Skeletal muscle cell (primary cell): ENCODE measurements at regions not wholly inside any gene's neighbourhood (a gene's known extent, or its start where the extent isn't known, plus 50 kb on each side); places are given as distances from the start of the nearest gene placed in this dataset.
A peak's percentile ranks its signal among the peaks of the same experiment; 100 is the strongest.

Source experiments
- DNase-seq: peaks from one replicate; pipeline ENCODE4 v3.0.0-alpha.2; 2010; ENCODE audit warnings: low read depth
- H3K4me3 ChIP-seq: 2 replicates; pipeline ENCODE4 v1.5.1; 2011; ENCODE audit warnings: low read depth, mild to moderate bottlenecking, control low read depth, low read length, moderate library complexity

- DNase-seq = no peak
Observed at GRCh38 chr13:64866331-64866730, 2363.8 kb downstream of the PCDH9 start.

GRCh38 chr13:64855506-64855905 is 2374.6 kb downstream of the PCDH9 start:
- H3K4me3 ChIP-seq = no peak overlapping the region
- peak; percentile 38 for DNase-seq

More at GRCh38 chr13:64866331-64866730, 2363.8 kb downstream of the PCDH9 start:
- H3K4me3 ChIP-seq = no peak overlapping the region

DNA sequence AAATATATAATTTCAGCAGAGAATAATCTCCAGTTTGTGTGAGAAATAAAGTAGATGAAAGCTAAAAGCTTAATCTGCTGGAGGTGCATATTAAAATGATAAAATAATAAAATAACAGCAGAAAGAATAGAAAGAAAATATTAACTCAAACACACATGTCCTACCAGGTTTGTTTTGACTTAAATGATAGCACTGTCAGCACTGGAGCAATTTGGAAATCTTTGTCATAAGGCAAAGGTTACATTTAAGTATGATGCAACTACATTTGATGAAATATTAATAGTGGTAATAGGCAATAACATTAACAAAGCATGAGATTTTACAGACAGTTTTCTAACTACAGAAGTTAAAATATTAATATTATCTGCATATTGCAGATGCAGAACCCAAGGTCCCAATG is 2380.1 kb downstream of the PCDH9 start:
- DNase-seq = no peak
- no peak overlapping the region for H3K4me3 ChIP-seq

DNA sequence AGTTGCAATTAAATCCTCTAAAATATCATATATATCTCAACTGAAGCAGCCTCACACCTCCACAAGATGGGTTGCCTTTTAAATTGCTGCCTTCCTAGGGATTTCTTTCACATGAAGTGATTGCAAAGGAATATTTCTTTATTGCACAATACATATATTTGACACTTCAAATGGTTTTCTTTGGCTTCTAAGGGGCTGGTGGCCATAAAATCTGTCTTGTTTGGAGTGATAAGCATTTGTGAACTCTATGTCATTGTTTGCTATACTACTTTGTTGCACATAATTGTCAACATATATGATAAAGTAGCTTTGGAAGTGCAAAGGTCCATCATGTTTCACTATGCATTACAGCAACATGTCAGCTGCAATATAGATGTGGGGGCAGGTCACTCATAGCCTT is 2380.9 kb downstream of the PCDH9 start:
- no peak for DNase-seq

DNA sequence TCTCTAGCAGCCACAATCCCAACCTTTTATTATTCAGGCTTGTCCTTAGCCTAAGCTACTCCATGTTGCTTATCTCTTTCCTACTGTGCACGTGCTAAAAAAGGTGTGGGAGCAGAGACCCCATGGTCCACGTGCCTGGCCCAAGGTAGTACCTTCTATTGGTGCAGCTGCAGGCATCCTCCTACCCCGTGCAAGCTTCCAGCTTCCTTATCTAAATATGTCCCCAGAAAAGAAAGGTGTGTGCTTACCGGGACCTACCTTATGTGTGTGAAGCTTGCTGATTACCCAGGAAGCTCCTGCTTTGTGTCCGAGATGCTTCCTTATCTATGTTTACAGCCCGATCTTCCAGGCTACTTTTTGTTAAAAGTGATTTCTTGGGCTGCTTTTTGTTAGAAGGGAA is 2382.4 kb downstream of the PCDH9 start:
- DNase-seq = no peak
- no peak overlapping the region for H3K4me3 ChIP-seq

More for the DNA sequence above, 2380.9 kb downstream of the PCDH9 start:
- H3K4me3 ChIP-seq = no peak overlapping the region

- no peak for DNase-seq
- no peak overlapping the region for H3K4me3 ChIP-seq
Observed at GRCh38 chr13:64845110-64845509, 2385.0 kb downstream of the PCDH9 start.

DNA sequence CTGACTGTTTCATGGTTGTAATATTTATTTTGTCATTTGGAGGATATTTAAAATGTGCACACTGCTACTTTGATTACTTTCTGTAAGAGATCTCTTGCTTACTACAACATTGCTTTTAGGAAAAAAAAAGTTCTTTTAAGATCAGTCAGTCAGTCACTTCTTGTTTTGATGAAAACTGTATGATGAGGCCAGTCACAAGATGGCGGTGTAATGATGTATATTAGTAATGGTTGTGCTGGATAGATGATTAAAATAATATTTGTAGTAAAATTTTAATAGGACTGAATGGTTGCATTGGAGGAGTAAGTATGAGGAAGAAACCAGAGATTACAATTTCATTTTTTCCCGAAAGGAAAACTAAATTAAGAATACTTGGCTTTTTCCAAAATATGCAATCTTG is 2411.1 kb downstream of the PCDH9 start:
- DNase-seq = no peak
- H3K4me3 ChIP-seq = no peak overlapping the region

DNA sequence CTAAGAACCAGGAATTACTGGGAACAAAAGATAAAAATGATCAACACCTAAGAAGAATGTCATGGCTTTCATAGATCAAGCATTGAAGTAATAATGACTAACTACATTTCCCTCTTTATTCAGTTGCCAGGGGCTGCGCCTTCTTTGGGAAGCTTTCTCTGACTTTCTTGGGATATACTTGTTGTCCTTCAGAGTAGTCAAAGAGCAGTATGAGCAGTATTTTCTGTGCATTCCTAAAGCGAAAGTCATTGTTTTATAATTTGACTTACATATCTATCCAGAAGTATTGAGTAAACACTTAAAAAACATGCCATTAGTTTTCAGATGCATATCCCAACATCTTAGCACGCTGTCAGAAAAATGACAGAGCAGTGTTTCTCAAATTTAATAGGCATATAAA is 2412.4 kb downstream of the PCDH9 start:
- no peak for DNase-seq
- H3K4me3 ChIP-seq = no peak overlapping the region

DNA sequence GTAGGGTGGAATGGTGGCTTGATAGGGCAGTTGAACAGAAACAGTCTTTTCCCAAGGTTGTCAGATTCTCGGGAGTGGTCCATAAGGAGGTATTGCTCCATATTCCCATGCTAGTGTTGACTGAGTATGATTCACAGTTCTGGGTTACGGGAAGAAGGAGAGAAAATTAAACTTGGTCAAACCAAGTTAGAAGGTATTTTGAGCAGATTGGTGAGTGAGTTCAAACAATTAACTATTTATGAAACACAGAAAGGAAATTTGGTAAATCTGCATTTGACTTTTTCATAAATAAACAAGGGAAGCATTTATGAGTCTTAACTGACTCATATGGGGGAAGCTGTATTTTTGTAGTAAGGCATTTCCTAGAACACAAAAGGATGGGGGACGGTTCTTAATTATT is 2419.4 kb downstream of the PCDH9 start:
- no peak overlapping the region for H3K4me3 ChIP-seq
- peak; percentile 16 for DNase-seq

DNA sequence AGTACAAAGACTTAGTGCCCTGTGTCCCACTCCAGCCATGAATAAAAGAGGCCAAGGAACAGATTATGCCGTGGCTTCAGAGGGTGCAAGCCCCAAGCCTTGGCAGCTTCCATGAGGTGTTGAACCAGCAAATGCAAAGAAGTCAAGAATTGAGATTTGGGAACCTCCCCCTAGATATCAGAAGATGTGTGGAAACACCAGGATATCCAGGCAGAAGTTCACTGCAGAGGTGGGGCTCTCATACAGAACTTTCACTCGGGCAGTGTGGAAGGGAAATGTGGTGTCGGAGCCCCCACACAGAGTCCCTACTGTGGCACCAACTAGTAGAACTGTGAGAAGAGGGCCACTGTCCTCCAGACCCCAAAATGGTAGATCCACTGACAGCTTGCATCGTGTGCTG is 2421.4 kb downstream of the PCDH9 start:
- no peak overlapping the region for H3K4me3 ChIP-seq
- no peak for DNase-seq

DNA sequence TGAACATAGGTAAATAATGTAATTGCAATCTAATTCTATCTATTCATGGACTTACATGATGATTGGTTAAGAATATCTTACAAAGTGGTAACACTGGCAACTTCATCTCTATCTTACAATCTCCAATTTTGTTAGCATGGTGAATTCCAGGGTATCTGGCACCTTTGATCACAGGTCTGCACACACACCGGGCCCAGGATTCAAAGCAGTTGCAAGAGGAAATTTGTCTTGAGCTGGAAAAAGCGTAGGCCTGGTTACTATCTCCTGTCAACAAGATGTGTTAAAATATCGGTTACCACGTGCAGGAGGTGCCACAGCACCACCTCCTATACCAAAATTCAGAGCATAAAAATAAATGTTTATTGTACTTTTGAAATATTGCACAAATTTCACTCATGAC is 2428.4 kb downstream of the PCDH9 start:
- no peak for DNase-seq
- no peak overlapping the region for H3K4me3 ChIP-seq

- H3K4me3 ChIP-seq = no peak overlapping the region
- DNase-seq = no peak
Observed at GRCh38 chr13:64798422-64798821, 2431.7 kb downstream of the PCDH9 start.

DNA sequence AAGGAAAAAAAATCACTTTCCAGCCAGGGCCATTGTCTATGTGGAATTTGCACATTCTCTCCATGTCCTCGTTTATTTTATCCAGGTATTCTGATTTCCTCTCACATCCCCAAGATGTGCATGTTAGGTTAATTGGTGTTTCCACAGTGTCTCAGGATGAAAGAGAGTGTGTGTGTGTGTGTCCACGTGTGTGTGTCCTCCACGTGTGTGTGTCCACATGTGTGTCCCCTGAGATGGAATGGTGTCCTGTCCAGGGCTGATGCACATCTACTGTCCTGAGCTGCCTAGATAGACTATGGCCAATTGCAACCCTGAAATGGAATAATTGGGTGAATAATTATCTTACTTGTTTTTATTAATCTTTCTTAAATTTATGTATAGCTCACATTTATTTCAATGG is 2436.5 kb downstream of the PCDH9 start:
- H3K4me3 ChIP-seq = no peak overlapping the region
- no peak for DNase-seq

DNA sequence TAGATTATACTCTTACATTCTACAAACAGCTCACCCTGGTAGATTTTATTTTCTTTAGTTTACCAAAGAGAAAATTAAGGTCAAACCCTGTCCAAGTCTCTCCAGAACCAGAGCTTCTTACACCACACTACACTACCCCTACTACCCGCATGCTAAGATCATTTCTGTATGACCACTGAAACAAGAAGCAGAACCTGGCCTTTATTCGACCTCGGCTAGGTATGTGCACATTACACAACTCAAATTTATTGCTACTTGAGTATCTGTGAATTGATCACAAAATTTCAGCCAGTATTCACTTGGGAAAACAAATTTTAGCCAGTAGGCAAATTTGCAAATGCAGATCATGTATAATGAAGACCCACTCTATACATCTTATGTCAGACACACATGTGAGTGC is 2437.0 kb downstream of the PCDH9 start:
- H3K4me3 ChIP-seq = no peak overlapping the region
- DNase-seq = no peak

- no peak overlapping the region for H3K4me3 ChIP-seq
- no peak for DNase-seq
Observed at GRCh38 chr13:64791373-64791772, 2438.8 kb downstream of the PCDH9 start.

DNA sequence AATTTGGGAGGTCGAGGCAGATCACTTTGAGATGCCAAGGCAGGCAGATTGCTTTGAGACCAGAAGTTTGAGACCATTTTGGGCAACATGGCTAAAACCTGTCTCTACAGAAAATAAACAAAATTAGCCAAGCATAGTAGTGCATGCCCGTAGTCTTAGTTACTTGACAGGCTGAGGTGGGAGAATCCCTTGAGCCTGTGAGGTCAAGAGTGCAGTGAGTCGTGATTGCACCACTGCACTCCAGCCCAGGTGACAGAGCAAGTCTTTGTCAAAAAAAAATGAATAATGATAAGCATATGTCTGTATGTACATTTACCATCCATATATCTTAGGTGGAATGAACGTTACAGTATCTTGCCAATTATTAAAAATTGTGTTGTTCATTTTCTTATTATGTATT is 2447.7 kb downstream of the PCDH9 start:
- DNase-seq = no peak
- no peak overlapping the region for H3K4me3 ChIP-seq

- DNase-seq = no peak
- no peak overlapping the region for H3K4me3 ChIP-seq
Observed at GRCh38 chr13:64778002-64778401, 2452.1 kb downstream of the PCDH9 start.

DNA sequence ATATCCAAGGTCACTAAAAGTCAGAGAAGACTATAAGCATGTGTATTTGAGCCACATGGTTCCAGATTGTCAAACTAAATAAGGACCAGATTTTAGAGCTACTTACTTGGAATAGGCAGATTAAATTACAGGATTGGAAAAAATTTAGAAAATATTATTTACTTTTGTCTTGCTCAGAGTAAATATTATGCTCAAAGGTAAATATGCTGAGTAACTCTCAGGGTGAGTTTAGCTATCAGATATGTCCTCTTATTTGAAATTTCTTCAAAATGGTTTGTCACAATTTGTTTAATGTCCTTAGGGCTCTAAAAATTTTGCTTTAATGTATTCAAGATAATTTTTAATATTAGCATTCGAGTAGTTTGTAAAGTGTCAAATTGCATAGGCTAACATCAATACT is 2455.2 kb downstream of the PCDH9 start:
- DNase-seq = no peak
- no peak overlapping the region for H3K4me3 ChIP-seq

- DNase-seq = no peak
- H3K4me3 ChIP-seq = no peak overlapping the region
Observed at GRCh38 chr13:64770743-64771142, 2459.4 kb downstream of the PCDH9 start.

DNA sequence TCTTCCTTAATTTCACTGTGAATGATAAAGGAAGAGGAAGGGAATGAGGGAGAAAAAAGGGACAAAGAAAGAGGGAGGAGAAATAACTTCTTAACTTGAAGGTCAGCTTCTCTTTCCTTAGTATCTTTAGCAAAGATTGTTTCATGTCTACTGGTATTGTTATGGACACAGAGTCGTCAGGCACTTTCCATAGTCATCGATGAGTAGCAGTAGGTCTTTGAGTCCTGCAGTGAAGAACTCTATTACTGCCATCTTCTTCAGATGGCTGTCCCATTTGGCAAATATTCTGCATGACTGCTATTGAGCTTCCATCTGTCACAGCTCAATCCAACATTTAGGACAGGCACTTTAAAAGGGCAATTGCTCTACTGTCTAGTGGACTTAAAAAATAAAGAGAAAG is 2463.1 kb downstream of the PCDH9 start:
- no peak overlapping the region for H3K4me3 ChIP-seq
- no peak for DNase-seq

GRCh38 chr13:64765636-64766035 is 2464.5 kb downstream of the PCDH9 start:
- DNase-seq = no peak
- H3K4me3 ChIP-seq = no peak overlapping the region

GRCh38 chr13:64758521-64759244 is 2471.5 kb downstream of the PCDH9 start:
- no peak overlapping the region for H3K4me3 ChIP-seq
- DNase-seq = no peak
